Small intestine (tissue), 7 donors: ENCODE measurements at regions not wholly inside any gene's neighbourhood (a gene's known extent, or its start where the extent isn't known, plus 50 kb on each side); places are given as distances from the start of the nearest gene placed in this dataset.

Source experiments
- DNase-seq, 2 donors: peaks; one replicate each; pipeline versions ENCODE4 v3.0.0 to v3.0.0-alpha.2; 2013
- FAIRE-seq: peaks from 2 replicates; lab custom pipeline; 2012; peaks lifted over from hg19 to GRCh38; lab: Jason Lieb, UNC
- H3K27ac ChIP-seq, 3 donors: one replicate each; pipeline ENCODE4 v1.5.1; 2013; ENCODE audit warnings: low read length in 2 of 3, mild to moderate bottlenecking in 2 of 3, control low read depth in 1 of 3, inconsistent platforms in 1 of 3, low read depth in 1 of 3, moderate library complexity in 1 of 3
- H3K27me3 ChIP-seq, 3 donors: one replicate each; pipeline ENCODE4 v1.6.1; 2013; ENCODE audit warnings: low read length in 3 of 3, inconsistent platforms in 1 of 3; ENCODE audit not compliant: control insufficient read depth in 3 of 3, insufficient read depth in 3 of 3
- H3K36me3 ChIP-seq, 3 donors: one replicate each; pipeline ENCODE4 v1.6.1; 2013; ENCODE audit warnings: low read length in 3 of 3, inconsistent platforms in 1 of 3, low read depth in 1 of 3, mild to moderate bottlenecking in 1 of 3, moderate library complexity in 1 of 3; ENCODE audit not compliant: control insufficient read depth in 3 of 3, insufficient read depth in 2 of 3
- H3K4me1 ChIP-seq, 3 donors: one replicate each; pipeline ENCODE4 v1.6.1; 2013; ENCODE audit warnings: low read length in 2 of 3, inconsistent platforms in 1 of 3, low read depth in 1 of 3, mild to moderate bottlenecking in 1 of 3, moderate library complexity in 1 of 3; ENCODE audit not compliant: control insufficient read depth in 3 of 3, insufficient read depth in 2 of 3
- H3K4me3 ChIP-seq, 3 donors: one replicate each; pipeline ENCODE4 v1.5.1; 2013; ENCODE audit warnings: low read length in 3 of 3, control low read depth in 1 of 3, inconsistent platforms in 1 of 3, low read depth in 1 of 3, mild to moderate bottlenecking in 1 of 3, moderate library complexity in 1 of 3
- H3K9me3 ChIP-seq, 2 donors: one replicate each; pipeline ENCODE4 v1.6.1; 2013; ENCODE audit warnings: low read depth in 1 of 2, low read length in 1 of 2; ENCODE audit not compliant: control insufficient read depth in 2 of 2, insufficient read depth in 1 of 2
- WGBS, 3 donors: extraction: QIAGEN DNeasy Blood & Tissue Kit; methylation state at CpG; one replicate each; pipeline ENCODE4 v1.1.7; 2013; 5-methylcytosine and 5-hydroxymethylcytosine counted together
- donor health status: healthy with polysubstance abuse.
- donor health status: control.
- donor health status: control.
- donor health status: Bipolar disorder and iron deficiency.
- donor health status: healthy.

- DNase-seq (no peak), FAIRE-seq (no peak)
- Histone ChIP-seq H3K27me3 (no peaks in the 10 kb centered on the region), H3K36me3 (no peaks in the 10 kb centered on the region), H3K27ac (no peak overlapping the region), H3K4me3 (no peak overlapping the region), H3K9me3 (no peaks in the 10 kb centered on the region), H3K4me1 (no peaks in the 10 kb centered on the region)
- WGBS, 3 donors = 80 to 85% (median 81%) methylated on average over 3 of the region's 3 CpGs
Observed at GRCh38 chr4:20421603-20421985, 169.9 kb downstream of the SLIT2 start.

DNA sequence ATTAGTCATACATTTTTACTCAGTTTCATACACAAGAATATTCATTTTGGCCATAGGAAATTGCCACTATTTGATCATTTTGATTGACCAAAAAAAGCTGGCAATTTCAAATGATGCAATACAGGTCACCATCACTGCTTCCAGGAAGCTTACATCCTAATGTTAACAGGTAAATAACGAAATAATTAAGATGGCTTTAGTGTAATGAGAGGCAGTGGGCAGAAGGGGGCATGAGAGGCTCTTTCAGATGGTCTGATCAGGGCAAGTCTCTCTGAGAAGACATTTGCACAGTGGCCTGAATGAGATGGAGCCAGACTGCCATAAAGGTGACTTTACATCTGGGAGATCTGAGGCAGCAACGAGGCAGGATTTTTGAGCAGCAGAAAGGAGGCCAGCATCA lies 170.7 kb downstream of the SLIT2 start:
- 1 to 27% (median 16%) methylated on average over 2 of the region's 2 CpGs for WGBS, 3 donors
- DNase-seq (peak; percentile 74 to 79), FAIRE-seq (no peak)
- Histone ChIP-seq H3K4me3 (no peak overlapping the region), H3K27ac (no peak overlapping the region), H3K36me3 (no peaks in the 10 kb centered on the region), H3K27me3 (no peaks in the 10 kb centered on the region), H3K9me3 (no peaks in the 10 kb centered on the region), H3K4me1 (no peaks in the 10 kb centered on the region)

- DNase-seq (no peak), FAIRE-seq (no peak)
- no peak overlapping the region for H3K27ac ChIP-seq
- H3K4me1 ChIP-seq = no peaks in the 10 kb centered on the region
- H3K4me3 ChIP-seq = no peak overlapping the region
- H3K36me3 ChIP-seq = no peaks in the 10 kb centered on the region
- WGBS, 3 donors = 91 to 93% (median 93%) methylated on average over 3 of the region's 3 CpGs
- H3K27me3 ChIP-seq = no peaks in the 10 kb centered on the region
- H3K9me3 ChIP-seq = no peaks in the 10 kb centered on the region
Observed at GRCh38 chr4:20423420-20423819, 171.7 kb downstream of the SLIT2 start.

- Histone ChIP-seq H3K27ac (no peak overlapping the region), H3K4me3 (no peak overlapping the region), H3K4me1 (peaks cover 0 to 3% (median 2%) of the 10 kb centered on the region in 3 donors), H3K27me3 (no peaks in the 10 kb centered on the region), H3K9me3 (no peaks in the 10 kb centered on the region), H3K36me3 (no peaks in the 10 kb centered on the region)
- 90 to 97% (median 91%) methylated on average over 1 of the region's 1 CpG for WGBS, 3 donors
- DNase-seq = no peak
- FAIRE-seq = no peak
Observed at GRCh38 chr4:20426028-20426427, 174.3 kb downstream of the SLIT2 start.

- Histone ChIP-seq H3K27me3 (no peaks in the 10 kb centered on the region), H3K4me3 (no peak overlapping the region), H3K4me1 (peaks cover 0 to 18% (median 6%) of the 10 kb centered on the region in 3 donors), H3K9me3 (no peaks in the 10 kb centered on the region), H3K36me3 (no peaks in the 10 kb centered on the region), H3K27ac (no peak overlapping the region)
- WGBS, 3 donors = 80 to 89% (median 81%) methylated on average over 8 of the region's 8 CpGs
- DNase-seq (no peak), FAIRE-seq (no peak)
Observed at GRCh38 chr4:20428436-20429160, 176.9 kb downstream of the SLIT2 start.

- H3K9me3 ChIP-seq = no peaks in the 10 kb centered on the region
- H3K4me3 ChIP-seq = no peak overlapping the region
- H3K4me1 ChIP-seq = peaks cover 0 to 19% (median 6%) of the 10 kb centered on the region in 3 donors
- no peaks in the 10 kb centered on the region for H3K36me3 ChIP-seq
- H3K27me3 ChIP-seq = no peaks in the 10 kb centered on the region
- DNase-seq (peak; percentile 14 to 27), FAIRE-seq (no peak)
- WGBS, 3 donors = 68 to 77% (median 73%) methylated on average over 5 of the region's 5 CpGs
- H3K27ac ChIP-seq = no peak overlapping the region
Observed at GRCh38 chr4:20430259-20430941, 178.7 kb downstream of the SLIT2 start.

DNA sequence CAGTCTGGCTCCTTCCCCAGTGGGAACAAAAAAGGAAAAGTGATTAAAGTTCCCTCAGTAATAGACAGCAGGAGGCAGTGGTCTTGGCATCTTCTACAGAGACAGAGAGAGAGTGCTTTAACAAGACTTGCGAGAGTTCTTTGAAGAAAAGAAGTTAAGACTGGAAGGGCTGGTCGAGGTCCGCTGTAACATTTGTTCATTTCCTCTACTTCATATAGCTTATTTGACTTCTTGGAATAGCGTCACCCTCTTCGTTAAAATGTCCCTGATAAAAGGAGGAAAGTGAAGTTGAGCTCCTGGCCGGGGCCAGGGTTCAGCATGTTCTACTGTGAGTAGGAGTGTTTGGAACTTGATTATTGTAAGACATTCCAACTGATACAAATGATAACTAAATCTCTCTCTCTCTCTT lies 179.8 kb downstream of the SLIT2 start:
- Histone ChIP-seq H3K36me3 (no peaks in the 10 kb centered on the region), H3K4me1 (peaks cover 0 to 23% (median 6%) of the 10 kb centered on the region in 3 donors), H3K9me3 (no peaks in the 10 kb centered on the region), H3K27ac (peak overlapping the region; percentile 19 to 72 (median 37)), H3K4me3 (peak overlapping the region in 1 of 3 donors; percentile 11), H3K27me3 (no peaks in the 10 kb centered on the region)
- peak; percentile 69 to 92 for DNase-seq
- WGBS, 3 donors = 19 to 61% (median 40%) methylated on average over 6 of the region's 6 CpGs
- FAIRE-seq = no peak

DNA sequence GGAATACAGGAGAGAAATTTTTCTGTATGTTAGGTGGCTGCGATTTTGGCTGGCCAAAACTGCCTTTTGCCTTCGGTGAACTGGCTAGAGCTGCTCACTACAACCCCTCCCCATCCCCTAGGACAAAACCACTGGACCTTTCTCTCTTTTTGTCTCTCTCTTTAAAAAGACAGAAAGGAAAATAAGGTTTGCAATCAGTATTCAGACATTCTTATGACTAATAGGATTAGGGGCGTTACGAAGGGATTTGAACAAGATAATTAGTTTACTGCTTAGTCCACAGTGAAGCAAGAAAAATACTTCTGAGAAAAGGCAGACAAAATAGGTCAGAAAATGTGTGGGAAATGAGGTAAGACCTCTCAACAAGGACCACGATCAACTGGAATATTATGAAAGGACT lies 180.4 kb downstream of the SLIT2 start:
- FAIRE-seq (no peak), DNase-seq (peak; percentile 32 to 33)
- H3K36me3 ChIP-seq = no peaks in the 10 kb centered on the region
- H3K4me1 ChIP-seq = peaks cover 0 to 23% (median 6%) of the 10 kb centered on the region in 3 donors
- H3K27ac ChIP-seq = peak overlapping the region; percentile 19 to 72 (median 60)
- no peaks in the 10 kb centered on the region for H3K9me3 ChIP-seq
- WGBS, 3 donors = 13 to 48% (median 34%) methylated on average over 5 of the region's 5 CpGs
- peak overlapping the region in 1 of 3 donors; percentile 11 for H3K4me3 ChIP-seq
- no peaks in the 10 kb centered on the region for H3K27me3 ChIP-seq
